Lower leg skin (tissue), 4 donors: ENCODE measurements at regions not wholly inside any gene's neighbourhood (a gene's known extent, or its start where the extent isn't known, plus 50 kb on each side); places are given as distances from the start of the nearest gene placed in this dataset.
A peak's percentile ranks its signal among the peaks of the same experiment; 100 is the strongest.

Experiments used
- DNase-seq, 2 donors: peaks; one replicate each; pipeline ENCODE4 v3.0.0-alpha.2; 2019; ENCODE audit warnings: low spot score in 2 of 2
- H3K4me3 ChIP-seq: fragments of 200-600 bp; sonication (generic); 2 replicates; pipeline ENCODE4 v1.5.1; 2017; ENCODE audit warnings: mild to moderate bottlenecking, low read depth; ENCODE audit not compliant: poor library complexity, severe bottlenecking
- CTCF ChIP-seq, 3 donors: fragments of 450-650 bp; IDR thresholded peaks; one replicate each; pipeline ENCODE4 v1.5.1; 2016; ENCODE audit warnings: antibody characterized with exemption in 3 of 3, mild to moderate bottlenecking in 3 of 3, moderate library complexity in 2 of 3
- POLR2A ChIP-seq, 2 donors: fragments of 450-650 bp; IDR thresholded peaks; one replicate each; pipeline ENCODE4 v1.6.1; 2016 to 2017; ENCODE audit warnings: antibody characterized with exemption in 2 of 2, mild to moderate bottlenecking in 1 of 2, moderate library complexity in 1 of 2
- WGBS, 2 donors: methylation state at CpG; one replicate each; pipeline ENCODE4 v1.1.5; 2018; 5-methylcytosine and 5-hydroxymethylcytosine counted together
- intact Hi-C: fragments of 100-400 bp; cut with DNase I; formaldehyde crosslinking; loops from one replicate; pipeline ENCODE4 v1.15.0; 2023; ENCODE audit warnings: low total_unique reads

DNA sequence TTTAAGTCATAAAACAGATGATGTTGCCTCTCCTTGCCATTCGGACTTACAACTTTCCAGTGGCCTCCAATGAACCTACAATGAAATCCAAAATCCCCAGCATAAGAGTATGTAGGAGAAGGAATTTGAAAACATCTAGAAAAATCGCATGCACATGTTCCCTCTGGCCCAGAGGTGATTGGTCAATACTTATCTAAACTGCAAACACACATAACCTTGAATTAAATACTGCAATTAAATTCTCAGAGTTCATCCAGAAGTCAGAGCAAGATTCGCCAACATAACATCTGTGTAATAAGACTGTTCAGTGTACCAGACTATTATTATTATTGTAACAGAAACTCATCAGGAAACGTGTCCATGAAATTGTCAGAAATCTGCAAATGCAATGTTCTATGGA, 82.2 kb upstream of the USP29 start:
- 56 to 66% methylated on average over 4 of the region's 4 CpGs for WGBS, 2 donors
- intact Hi-C loops: no loop called here

DNA sequence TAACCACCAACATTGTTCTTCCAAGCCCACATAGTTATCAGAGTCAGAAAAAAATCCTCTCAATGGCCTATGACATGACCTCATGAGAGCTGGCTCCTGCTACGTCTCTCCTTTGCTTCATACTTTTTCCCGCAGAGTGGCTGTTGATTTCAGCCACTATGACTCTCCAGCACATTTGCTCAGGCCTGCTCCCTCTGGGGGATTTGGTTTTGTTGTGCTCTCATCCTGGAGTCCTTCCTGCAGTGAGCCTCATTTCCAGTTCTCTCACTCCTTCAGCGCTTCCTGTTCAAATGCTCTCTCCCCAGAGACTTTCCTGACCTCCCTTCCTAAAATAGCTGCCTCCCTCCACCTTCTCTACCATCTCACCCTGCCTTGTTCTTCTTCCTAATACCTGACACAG, 72.0 kb upstream of the USP29 start:
- 83% methylated on average over 3 of the region's 3 CpGs for WGBS, 2 donors
- no peak for DNase-seq
- TF ChIP-seq CTCF (IDR thresholded peaks at IDR 0.05): no peak
- no peak for TF ChIP-seq POLR2A (IDR thresholded peaks at IDR 0.05)
- intact Hi-C loops: no loop called here
- H3K4me3 ChIP-seq: no peak overlapping the region

More for the DNA sequence above, 82.2 kb upstream of the USP29 start:
- no peak overlapping the region for H3K4me3 ChIP-seq
- TF ChIP-seq CTCF (IDR thresholded peaks at IDR 0.05) (no peak), POLR2A (IDR thresholded peaks at IDR 0.05) (no peak)
- no peak for DNase-seq

- WGBS, 2 donors: 61 to 69% methylated on average over 2 of the region's 2 CpGs
Measured at GRCh38 chr19:57050863-57051262, 68.9 kb upstream of the USP29 start.

DNA sequence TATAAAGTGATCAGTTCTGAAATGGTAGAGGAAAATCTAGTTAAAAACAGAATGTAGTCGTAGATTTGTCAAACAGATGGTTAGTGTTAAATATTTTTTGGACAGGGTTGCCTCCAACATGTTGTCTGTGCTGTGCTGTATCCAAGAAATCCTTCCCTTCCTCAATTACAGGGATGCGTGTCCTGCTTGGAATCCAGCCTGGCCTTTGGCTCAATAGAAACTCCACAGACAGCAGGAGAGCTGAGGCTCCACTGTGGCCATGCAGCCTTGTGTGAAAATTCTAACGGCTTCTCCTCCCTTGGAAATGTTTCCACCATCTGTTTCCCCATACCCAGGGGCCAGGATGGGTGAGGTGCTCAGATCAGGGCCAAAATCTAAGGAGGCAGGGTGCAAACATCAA, 67.7 kb upstream of the USP29 start:
- WGBS, 2 donors: 41 to 44% methylated on average over 3 of the region's 3 CpGs
- H3K4me3 ChIP-seq: no peak overlapping the region
- no peak for DNase-seq
- intact Hi-C loops: no loop called here
- no peak for TF ChIP-seq CTCF (IDR thresholded peaks at IDR 0.05)
- no peak for TF ChIP-seq POLR2A (IDR thresholded peaks at IDR 0.05)

More at GRCh38 chr19:57050863-57051262, 68.9 kb upstream of the USP29 start:
- no peak overlapping the region for H3K4me3 ChIP-seq
- no peak for DNase-seq
- TF ChIP-seq POLR2A (IDR thresholded peaks at IDR 0.05) (no peak), CTCF (IDR thresholded peaks at IDR 0.05) (no peak)
- intact Hi-C loops: no loop called here

- peak in 1 of 2 donors; percentile 37 for DNase-seq
- no peak for TF ChIP-seq CTCF (IDR thresholded peaks at IDR 0.05)
- TF ChIP-seq POLR2A (IDR thresholded peaks at IDR 0.05): no peak
- no peak overlapping the region for H3K4me3 ChIP-seq
- intact Hi-C loops: no loop called here
- 93 to 97% methylated on average over 12 of the region's 12 CpGs for WGBS, 2 donors
Measured at GRCh38 chr19:57053401-57053800, 66.4 kb upstream of the USP29 start.

DNA sequence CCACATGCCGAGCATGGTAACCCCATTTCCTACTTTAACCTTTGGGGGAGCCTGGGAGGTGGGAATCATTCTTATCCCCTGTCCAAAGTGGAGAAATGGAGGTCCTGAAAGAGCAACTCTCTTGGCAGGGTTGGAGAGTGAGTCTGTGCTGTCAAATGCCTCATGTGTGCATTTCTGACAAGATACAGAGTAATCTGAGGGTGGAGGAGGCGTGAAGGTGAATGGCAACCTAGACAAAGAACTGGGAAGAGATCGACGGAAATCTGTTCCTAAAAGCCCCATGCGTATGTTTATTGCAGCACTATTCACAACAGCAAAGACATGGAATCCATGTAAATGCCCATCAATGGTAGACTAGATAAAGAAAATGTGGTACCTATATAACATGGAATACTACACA, 63.8 kb upstream of the USP29 start:
- no peak for TF ChIP-seq POLR2A (IDR thresholded peaks at IDR 0.05)
- TF ChIP-seq CTCF (IDR thresholded peaks at IDR 0.05): no peak
- no peak overlapping the region for H3K4me3 ChIP-seq
- 96 to 98% methylated on average over 5 of the region's 5 CpGs for WGBS, 2 donors
- intact Hi-C loops: no loop called here
- no peak for DNase-seq
